GM12873 (cell line): ENCODE measurements at regions not wholly inside any gene's neighbourhood (a gene's known extent, or its start where the extent isn't known, plus 50 kb on each side); places are given as distances from the start of the nearest gene placed in this dataset.

Experiments used
- TF ChIP-seq, protein P1 (sequence below): IDR thresholded peaks from 2 replicates; pipeline ENCODE4 v1.5.1; 2012; ENCODE audit warnings: low read depth, mild to moderate bottlenecking, moderate library complexity, low read length, control low read depth; ENCODE audit not compliant: insufficient read depth; ENCODE audit errors: missing control alignments

DNA sequence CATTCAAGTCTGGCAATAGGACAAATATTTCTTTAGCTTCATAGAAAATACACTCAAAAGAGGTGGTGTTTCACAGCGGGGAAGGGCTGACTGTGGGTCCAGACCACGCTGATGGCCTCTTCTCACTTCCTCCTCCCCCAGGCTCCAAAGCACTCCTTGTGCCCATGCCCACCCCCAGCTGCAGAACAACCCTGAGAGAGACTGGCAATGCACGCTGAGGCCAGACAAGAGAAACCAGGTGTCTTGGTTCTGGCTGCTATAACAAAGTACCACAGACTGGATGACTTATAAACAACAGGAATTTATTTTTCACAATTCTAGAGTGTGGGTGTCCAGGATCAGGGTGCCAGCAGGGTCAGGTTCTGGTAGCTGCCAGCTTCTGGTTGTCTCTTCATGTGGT, 386.1 kb downstream of the FBXW7 start:
- TF ChIP-seq, protein P1, sequence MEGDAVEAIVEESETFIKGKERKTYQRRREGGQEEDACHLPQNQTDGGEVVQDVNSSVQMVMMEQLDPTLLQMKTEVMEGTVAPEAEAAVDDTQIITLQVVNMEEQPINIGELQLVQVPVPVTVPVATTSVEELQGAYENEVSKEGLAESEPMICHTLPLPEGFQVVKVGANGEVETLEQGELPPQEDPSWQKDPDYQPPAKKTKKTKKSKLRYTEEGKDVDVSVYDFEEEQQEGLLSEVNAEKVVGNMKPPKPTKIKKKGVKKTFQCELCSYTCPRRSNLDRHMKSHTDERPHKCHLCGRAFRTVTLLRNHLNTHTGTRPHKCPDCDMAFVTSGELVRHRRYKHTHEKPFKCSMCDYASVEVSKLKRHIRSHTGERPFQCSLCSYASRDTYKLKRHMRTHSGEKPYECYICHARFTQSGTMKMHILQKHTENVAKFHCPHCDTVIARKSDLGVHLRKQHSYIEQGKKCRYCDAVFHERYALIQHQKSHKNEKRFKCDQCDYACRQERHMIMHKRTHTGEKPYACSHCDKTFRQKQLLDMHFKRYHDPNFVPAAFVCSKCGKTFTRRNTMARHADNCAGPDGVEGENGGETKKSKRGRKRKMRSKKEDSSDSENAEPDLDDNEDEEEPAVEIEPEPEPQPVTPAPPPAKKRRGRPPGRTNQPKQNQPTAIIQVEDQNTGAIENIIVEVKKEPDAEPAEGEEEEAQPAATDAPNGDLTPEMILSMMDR = no peak

DNA sequence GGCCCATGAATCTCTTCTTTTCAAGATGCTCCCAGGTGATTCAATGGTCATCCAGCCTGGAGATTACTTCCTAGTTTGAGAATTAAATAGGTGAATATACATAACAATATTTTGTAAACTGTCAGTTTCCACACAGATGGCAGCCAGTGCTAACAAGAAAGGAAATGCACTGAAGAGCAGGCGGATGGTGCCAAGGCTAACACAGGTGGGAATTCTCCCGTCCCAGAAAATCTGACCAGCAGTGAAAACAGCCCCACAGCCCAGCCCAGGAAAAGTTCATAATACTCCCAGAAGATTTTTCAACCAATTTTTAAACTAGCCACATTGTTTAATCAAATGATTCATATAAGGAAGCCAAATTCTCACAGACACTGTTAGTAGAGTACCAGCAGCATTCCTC, 387.2 kb upstream of the GATB start:
- TF ChIP-seq, protein P1 = no peak

DNA sequence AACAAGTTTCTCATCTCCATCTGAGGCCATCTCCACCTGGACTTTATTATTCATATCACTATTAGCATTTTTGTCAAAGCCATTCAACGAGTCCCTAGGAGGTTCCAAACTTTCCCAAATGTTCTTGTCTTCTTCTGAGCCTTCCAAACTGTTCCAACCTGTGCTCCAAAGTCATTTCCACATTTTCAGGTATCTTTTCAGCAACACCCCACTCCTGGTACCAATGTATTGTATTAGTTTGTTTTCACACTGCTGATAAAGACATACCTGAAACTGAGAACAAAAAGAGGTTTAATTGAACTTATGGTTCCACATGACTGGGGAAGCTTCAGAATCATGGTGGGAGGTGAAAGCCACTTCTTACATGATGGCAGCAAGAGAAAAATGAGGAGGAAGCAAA, 385.4 kb upstream of the GATB start:
- TF ChIP-seq, protein P1 = no peak

DNA sequence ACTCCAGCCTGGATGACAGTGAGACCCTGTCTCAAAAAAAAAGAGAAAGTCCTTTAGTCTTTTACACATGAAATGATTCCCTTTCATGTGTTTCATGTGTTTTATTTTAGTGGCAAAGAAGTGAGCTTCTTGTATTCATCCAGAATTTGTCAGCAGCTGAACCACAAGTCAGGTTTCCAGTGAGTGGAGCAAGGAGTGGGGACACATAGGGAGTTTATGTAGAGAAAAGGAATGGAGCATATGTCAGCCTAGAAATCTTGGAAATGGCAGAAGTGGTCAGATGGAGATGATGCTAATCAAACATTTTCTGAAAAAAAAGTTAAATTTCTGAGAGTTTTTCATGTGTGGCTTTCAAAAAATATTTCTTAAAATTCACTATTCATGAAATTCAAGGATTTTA, 383.0 kb upstream of the GATB start:
- TF ChIP-seq, protein P1 = no peak

DNA sequence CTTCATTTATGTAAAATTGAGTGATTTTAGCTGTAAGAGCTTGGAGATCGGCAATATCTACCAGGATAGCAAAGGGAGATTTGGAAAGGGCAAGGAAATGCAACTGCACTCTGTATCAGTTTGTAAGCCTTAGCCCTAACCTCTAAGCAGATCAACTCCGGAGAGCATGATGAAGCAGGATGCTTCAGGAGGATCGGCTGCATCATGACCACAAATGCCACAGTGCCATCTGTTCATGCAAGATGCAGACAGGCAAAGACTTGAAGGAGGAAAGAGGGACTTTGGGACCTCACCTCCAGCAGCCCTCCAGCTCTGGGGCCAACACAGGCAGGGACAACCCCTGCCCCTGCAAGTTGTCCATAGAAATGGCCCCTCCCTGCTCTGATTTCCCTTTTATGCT, 377.6 kb upstream of the GATB start:
- TF ChIP-seq, protein P1 = no peak

DNA sequence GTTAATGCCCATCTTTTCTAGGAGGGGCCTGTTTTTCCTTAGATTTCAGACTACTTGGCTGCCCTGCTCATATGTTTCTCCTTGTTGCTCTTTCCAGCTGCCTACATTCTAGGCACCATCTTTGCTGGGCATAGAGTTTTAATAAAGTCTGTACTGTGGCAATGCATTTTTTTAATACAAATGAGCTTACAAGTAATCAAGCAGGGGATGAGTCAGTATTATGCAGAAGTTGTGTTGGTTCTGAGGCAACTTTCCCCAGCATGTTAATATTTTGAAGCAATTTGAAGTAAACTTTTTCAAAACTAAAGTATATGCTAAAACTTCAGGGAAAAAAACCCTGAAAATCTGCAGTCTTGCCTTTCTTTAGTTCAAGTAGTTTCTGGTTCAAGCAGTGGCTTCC, 372.0 kb upstream of the GATB start:
- TF ChIP-seq, protein P1 = no peak

DNA sequence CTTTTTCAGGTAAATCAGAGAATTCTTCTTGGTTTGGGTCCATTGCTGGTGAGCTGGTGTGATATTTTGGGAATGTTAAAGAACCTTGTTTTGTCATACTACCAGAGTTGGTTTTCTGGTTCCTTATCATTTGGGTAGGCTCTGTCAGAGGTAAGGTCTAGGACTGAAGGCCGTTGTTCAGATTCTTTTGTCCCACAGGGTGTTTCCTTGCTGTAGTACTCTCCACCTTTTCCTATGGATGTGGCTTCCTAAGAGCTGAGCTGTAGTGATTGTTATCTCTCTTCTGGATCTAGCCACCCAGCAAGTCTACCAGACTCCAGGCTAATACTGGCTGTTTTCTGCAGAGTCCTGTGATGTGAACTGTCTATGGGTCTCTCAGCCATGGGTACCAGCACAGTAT, 367.5 kb upstream of the GATB start:
- TF ChIP-seq, protein P1 = no peak

DNA sequence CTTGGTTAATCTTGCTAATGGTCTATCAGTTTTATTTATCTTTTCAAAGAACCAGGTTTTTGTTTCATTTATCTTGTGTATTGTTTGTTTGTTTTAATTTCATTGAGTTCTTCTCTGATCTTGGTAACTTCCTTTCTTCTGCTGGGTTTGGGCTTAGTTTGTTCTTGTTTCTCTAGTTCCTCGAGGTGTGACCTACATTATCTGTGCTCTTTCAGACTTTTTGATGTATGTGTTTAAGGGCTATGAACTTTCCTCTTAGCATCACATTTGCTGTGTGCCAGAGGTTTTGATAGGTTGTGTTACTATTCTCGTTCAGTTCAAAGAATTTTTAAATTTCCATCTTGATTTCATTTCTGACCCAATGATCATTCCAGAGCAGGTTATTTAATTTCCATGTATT, 365.4 kb upstream of the GATB start:
- TF ChIP-seq, protein P1 = no peak
